ENCODE measurements at regions not wholly inside any gene's neighbourhood (a gene's known extent, or its start where the extent isn't known, plus 50 kb on each side); places are given as distances from the start of the nearest gene placed in this dataset.

DNA sequence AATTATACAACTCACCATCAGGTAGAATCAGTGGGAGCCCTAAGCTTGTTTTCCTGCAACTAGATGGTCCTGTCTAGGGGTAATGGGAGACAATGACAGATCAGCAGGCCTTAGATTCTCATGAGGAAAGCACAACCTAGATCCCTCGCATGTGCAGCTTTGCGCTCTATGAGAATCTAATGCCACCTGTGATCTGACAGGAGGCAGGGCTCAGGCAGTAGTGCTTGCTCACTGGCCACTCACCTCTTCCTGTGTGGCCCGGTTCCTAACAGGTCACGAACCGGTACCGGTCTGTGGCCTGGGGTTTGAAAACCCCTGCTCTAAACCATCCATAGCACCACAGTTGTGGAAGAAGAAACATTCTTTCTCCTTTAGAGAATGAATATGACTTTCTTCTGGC lies 242.8 kb upstream of the CXCR4 start:
- no peaks in the 10 kb centered on the region for H3K9me3 ChIP-seq (ENCODE audit: control insufficient read depth, low read length, poor library complexity, severe bottlenecking)
- H3K4me1 Mint-ChIP-seq: peaks cover 27% of the 10 kb centered on the region
- ATAC-seq (no peak), DNase-seq (no peak)
- H3K36me3 Mint-ChIP-seq (ENCODE audit: low read depth): no peaks in the 10 kb centered on the region
- H3K27ac Mint-ChIP-seq: peak overlapping the region; percentile 21
- H3K27me3 Mint-ChIP-seq: no peaks in the 10 kb centered on the region
- no peak overlapping the region for H3K4me3 Mint-ChIP-seq

- H3K27ac Mint-ChIP-seq: no peak overlapping the region
- peaks cover 24% of the 10 kb centered on the region for H3K4me1 Mint-ChIP-seq
- no peak for ATAC-seq
- no peaks in the 10 kb centered on the region for H3K9me3 ChIP-seq (ENCODE audit: control insufficient read depth, low read length, poor library complexity, severe bottlenecking)
- no peaks in the 10 kb centered on the region for H3K27me3 Mint-ChIP-seq
- DNase-seq: no peak
- no peaks in the 10 kb centered on the region for H3K36me3 Mint-ChIP-seq (ENCODE audit: low read depth)
- no peak overlapping the region for H3K4me3 Mint-ChIP-seq
Observed at GRCh38 chr2:136359121-136359965, 241.4 kb upstream of the CXCR4 start.

- no peaks in the 10 kb centered on the region for H3K27me3 Mint-ChIP-seq
- no peaks in the 10 kb centered on the region for H3K36me3 Mint-ChIP-seq (ENCODE audit: low read depth)
- ATAC-seq: no peak
- no peak for DNase-seq
- H3K4me1 Mint-ChIP-seq: peaks cover 18% of the 10 kb centered on the region
- no peak overlapping the region for H3K4me3 Mint-ChIP-seq
- H3K27ac Mint-ChIP-seq: peak overlapping the region; percentile 24
- no peaks in the 10 kb centered on the region for H3K9me3 ChIP-seq (ENCODE audit: control insufficient read depth, low read length, poor library complexity, severe bottlenecking)
Observed at GRCh38 chr2:136358576-136358975, 240.6 kb upstream of the CXCR4 start.

GRCh38 chr2:136357007-136357380 lies 239.0 kb upstream of the CXCR4 start:
- Mint-ChIP-seq H3K36me3 (ENCODE audit: low read depth) (no peaks in the 10 kb centered on the region), H3K4me1 (peaks cover 11% of the 10 kb centered on the region)
- ATAC-seq: no peak

GRCh38 chr2:136356125-136357006 lies 238.4 kb upstream of the CXCR4 start:
- H3K9me3 ChIP-seq (ENCODE audit: control insufficient read depth, low read length, poor library complexity, severe bottlenecking): no peaks in the 10 kb centered on the region
- Mint-ChIP-seq H3K27ac (no peak overlapping the region), H3K4me1 (peaks cover 13% of the 10 kb centered on the region), H3K36me3 (ENCODE audit: low read depth) (no peaks in the 10 kb centered on the region), H3K4me3 (no peak overlapping the region), H3K27me3 (no peaks in the 10 kb centered on the region)
- DNase-seq (no peak), ATAC-seq (no peak)

More at GRCh38 chr2:136357007-136357380, 239.0 kb upstream of the CXCR4 start:
- Mint-ChIP-seq H3K27me3 (no peaks in the 10 kb centered on the region), H3K4me3 (no peak overlapping the region), H3K27ac (no peak overlapping the region)
- no peaks in the 10 kb centered on the region for H3K9me3 ChIP-seq (ENCODE audit: control insufficient read depth, low read length, poor library complexity, severe bottlenecking)
- no peak for DNase-seq

GRCh38 chr2:136351684-136352083 lies 233.7 kb upstream of the CXCR4 start:
- no peaks in the 10 kb centered on the region for H3K9me3 ChIP-seq (ENCODE audit: control insufficient read depth, low read length, poor library complexity, severe bottlenecking)
- no peak overlapping the region for H3K27ac Mint-ChIP-seq
- no peak for DNase-seq
- no peaks in the 10 kb centered on the region for H3K27me3 Mint-ChIP-seq
- H3K4me3 Mint-ChIP-seq: no peak overlapping the region
- peaks cover 10% of the 10 kb centered on the region for H3K4me1 Mint-ChIP-seq
- no peak for ATAC-seq
- H3K36me3 Mint-ChIP-seq (ENCODE audit: low read depth): no peaks in the 10 kb centered on the region

DNA sequence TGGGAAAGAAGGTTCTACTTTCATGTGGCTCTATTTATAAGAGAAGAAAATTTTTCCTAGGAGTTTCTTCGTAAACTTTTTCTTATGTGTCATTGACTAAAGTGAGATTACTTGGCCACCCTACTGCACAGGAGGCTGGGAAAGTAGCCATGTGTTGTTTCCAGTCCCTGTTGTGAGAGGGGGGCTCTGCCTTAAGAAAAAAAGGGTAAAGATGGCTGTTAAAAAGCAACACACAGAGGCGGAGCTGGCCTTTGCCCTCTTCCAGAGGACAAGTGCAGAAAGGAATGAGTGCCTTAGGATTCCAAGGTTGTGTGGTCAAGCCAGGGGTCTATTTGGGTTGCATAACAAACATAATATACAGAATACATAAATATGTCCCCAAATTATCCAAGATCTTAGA lies 230.0 kb upstream of the CXCR4 start:
- no peaks in the 10 kb centered on the region for H3K27me3 Mint-ChIP-seq
- DNase-seq (no peak), ATAC-seq (no peak)
- H3K9me3 ChIP-seq (ENCODE audit: control insufficient read depth, low read length, poor library complexity, severe bottlenecking): no peaks in the 10 kb centered on the region
- H3K4me3 Mint-ChIP-seq: no peak overlapping the region
- peaks cover 3% of the 10 kb centered on the region for H3K4me1 Mint-ChIP-seq
- no peaks in the 10 kb centered on the region for H3K36me3 Mint-ChIP-seq (ENCODE audit: low read depth)
- H3K27ac Mint-ChIP-seq: no peak overlapping the region

- H3K27ac Mint-ChIP-seq: no peak overlapping the region
- ATAC-seq (no peak), DNase-seq (no peak)
- H3K4me3 Mint-ChIP-seq: no peak overlapping the region
- H3K27me3 Mint-ChIP-seq: no peaks in the 10 kb centered on the region
- no peaks in the 10 kb centered on the region for H3K9me3 ChIP-seq (ENCODE audit: control insufficient read depth, low read length, poor library complexity, severe bottlenecking)
- no peaks in the 10 kb centered on the region for H3K36me3 Mint-ChIP-seq (ENCODE audit: low read depth)
- H3K4me1 Mint-ChIP-seq: no peaks in the 10 kb centered on the region
Observed at GRCh38 chr2:136344339-136344738, 226.4 kb upstream of the CXCR4 start.

DNA sequence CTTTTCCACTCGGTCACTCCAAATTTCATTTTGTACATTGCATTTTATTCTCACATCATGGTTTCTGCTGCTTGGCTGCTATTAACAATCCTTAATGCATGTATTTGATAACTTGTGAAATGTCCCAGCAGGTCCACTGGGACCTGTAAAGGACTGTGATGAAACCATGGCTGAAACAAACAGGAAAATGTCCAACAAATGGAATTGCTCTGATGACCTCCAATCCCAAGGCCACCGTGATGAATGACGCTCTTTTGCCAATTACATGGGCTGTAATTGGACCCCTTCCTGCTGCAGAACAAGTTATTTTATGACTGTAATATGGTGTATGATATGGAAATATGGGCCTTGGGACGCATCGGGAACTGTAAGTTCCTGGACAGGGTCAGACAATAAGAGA lies 224.2 kb upstream of the CXCR4 start:
- no peaks in the 10 kb centered on the region for H3K27me3 Mint-ChIP-seq
- ATAC-seq (no peak), DNase-seq (no peak)
- H3K4me3 Mint-ChIP-seq: no peak overlapping the region
- H3K4me1 Mint-ChIP-seq: no peaks in the 10 kb centered on the region
- no peak overlapping the region for H3K27ac Mint-ChIP-seq
- H3K36me3 Mint-ChIP-seq (ENCODE audit: low read depth): no peaks in the 10 kb centered on the region
- no peaks in the 10 kb centered on the region for H3K9me3 ChIP-seq (ENCODE audit: control insufficient read depth, low read length, poor library complexity, severe bottlenecking)

GRCh38 chr2:136334967-136335366 lies 217.0 kb upstream of the CXCR4 start:
- DNase-seq (no peak), ATAC-seq (no peak)
- H3K36me3 Mint-ChIP-seq (ENCODE audit: low read depth): no peaks in the 10 kb centered on the region
- H3K4me1 Mint-ChIP-seq: peaks cover 10% of the 10 kb centered on the region
- H3K9me3 ChIP-seq (ENCODE audit: control insufficient read depth, low read length, poor library complexity, severe bottlenecking): no peaks in the 10 kb centered on the region
- H3K27ac Mint-ChIP-seq: no peak overlapping the region
- no peaks in the 10 kb centered on the region for H3K27me3 Mint-ChIP-seq
- H3K4me3 Mint-ChIP-seq: no peak overlapping the region

GRCh38 chr2:136332436-136333095 lies 214.6 kb upstream of the CXCR4 start:
- no peaks in the 10 kb centered on the region for H3K9me3 ChIP-seq (ENCODE audit: control insufficient read depth, low read length, poor library complexity, severe bottlenecking)
- Mint-ChIP-seq H3K4me1 (peaks cover 22% of the 10 kb centered on the region), H3K27me3 (no peaks in the 10 kb centered on the region), H3K27ac (no peak overlapping the region), H3K4me3 (no peak overlapping the region), H3K36me3 (ENCODE audit: low read depth) (no peaks in the 10 kb centered on the region)
- DNase-seq: no peak
- ATAC-seq: no peak

DNA sequence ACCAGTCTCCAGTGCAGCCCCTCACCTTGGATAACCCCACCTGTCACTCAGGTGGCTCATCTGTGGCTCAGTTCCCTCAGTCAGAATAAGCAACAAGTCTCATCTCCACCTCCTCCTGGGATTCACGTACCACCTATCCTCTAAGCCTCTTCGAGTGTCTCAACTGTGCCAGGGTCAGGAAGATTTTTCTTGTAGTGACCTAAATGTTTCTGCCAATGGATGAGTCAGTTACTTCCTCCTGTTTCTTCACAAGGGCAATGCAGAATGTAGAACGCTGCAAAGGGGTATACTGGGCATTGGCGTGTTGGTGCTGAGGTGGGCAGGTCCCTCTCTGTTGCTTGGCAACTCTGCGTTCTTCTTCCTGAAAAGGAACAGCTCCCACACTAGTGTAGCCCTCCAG lies 213.3 kb upstream of the CXCR4 start:
- DNase-seq (no peak), ATAC-seq (no peak)
- Mint-ChIP-seq H3K4me3 (no peak overlapping the region), H3K4me1 (peaks cover 29% of the 10 kb centered on the region), H3K36me3 (ENCODE audit: low read depth) (no peaks in the 10 kb centered on the region), H3K27ac (peak overlapping the region; percentile 77), H3K27me3 (no peaks in the 10 kb centered on the region)
- no peaks in the 10 kb centered on the region for H3K9me3 ChIP-seq (ENCODE audit: control insufficient read depth, low read length, poor library complexity, severe bottlenecking)

- Mint-ChIP-seq H3K4me1 (peaks cover 48% of the 10 kb centered on the region), H3K4me3 (peak overlapping the region; percentile 85), H3K27ac (peak overlapping the region; percentile 100), H3K36me3 (ENCODE audit: low read depth) (no peaks in the 10 kb centered on the region), H3K27me3 (no peaks in the 10 kb centered on the region)
- H3K9me3 ChIP-seq (ENCODE audit: control insufficient read depth, low read length, poor library complexity, severe bottlenecking): no peaks in the 10 kb centered on the region
- ATAC-seq (no peak), DNase-seq (no peak)
Observed at GRCh38 chr2:136328207-136328795, 210.4 kb upstream of the CXCR4 start.

Data from T-helper 17 cell (primary cell).